Ovary (tissue), 3 donors: ENCODE measurements at regions not wholly inside any gene's neighbourhood (a gene's known extent, or its start where the extent isn't known, plus 50 kb on each side); places are given as distances from the start of the nearest gene placed in this dataset.

ENCODE experiments used
- EP300 ChIP-seq: sonication (generic); formaldehyde crosslinking; IDR thresholded peaks from one replicate; pipeline ENCODE4 v1.6.1; 2017; ENCODE audit warnings: antibody characterized with exemption
- POLR2A ChIP-seq: fragments of 450-650 bp; IDR thresholded peaks from one replicate; pipeline ENCODE4 v1.6.1; 2017; ENCODE audit warnings: antibody characterized with exemption, mild to moderate bottlenecking, moderate library complexity
- TF ChIP-seq, protein P1 (sequence below), 3 donors: fragments of 450-650 bp in 2 of 3; fragments of 200-600 bp in 1 of 3; IDR thresholded peaks; one replicate each; pipeline versions ENCODE4 v1.5.1 to v1.8.0; 2016 to 2022; ENCODE audit warnings: antibody characterized with exemption in 3 of 3, mild to moderate bottlenecking in 1 of 3
- donor health status: DM: no; HTN: no; CAD: no.

DNA sequence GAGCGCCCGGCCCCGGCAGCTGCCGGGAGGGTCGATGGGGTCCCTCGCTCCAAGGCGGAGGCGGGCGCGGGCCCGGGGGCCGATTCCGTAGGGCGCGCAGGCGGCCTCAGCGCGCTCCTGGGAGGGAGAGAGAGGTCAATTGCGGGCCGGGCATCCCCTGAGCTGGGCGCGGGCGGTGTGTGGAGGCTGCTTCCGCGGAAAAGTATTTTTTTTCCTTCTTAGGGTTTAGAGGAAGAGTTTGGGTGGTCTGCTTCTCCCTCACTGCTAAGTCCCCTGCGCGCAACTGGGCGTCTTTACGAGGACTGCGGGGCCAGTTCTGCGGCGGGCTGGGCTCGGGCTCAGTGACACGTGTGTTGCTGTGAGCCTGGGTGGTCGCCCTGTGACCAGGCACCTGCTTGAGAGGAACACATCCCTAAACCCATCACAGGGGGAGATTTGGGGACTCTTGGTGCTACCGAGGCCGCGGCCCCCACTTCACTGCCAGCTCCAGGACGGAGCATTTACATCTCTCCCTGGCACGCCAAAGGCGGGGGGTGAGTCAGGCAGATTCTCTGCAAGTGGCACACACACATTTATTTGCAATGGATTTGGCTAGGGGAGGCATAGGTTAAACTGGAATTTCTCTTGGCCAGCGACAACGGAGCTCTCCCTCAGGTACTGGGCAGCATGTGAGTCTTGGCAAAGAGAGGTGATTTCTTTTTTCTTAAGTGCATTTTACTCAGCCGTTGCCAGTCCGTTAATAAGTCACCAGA, 151.2 kb upstream of the SLC4A4 start:
- no peak for TF ChIP-seq POLR2A
- TF ChIP-seq, protein P1, sequence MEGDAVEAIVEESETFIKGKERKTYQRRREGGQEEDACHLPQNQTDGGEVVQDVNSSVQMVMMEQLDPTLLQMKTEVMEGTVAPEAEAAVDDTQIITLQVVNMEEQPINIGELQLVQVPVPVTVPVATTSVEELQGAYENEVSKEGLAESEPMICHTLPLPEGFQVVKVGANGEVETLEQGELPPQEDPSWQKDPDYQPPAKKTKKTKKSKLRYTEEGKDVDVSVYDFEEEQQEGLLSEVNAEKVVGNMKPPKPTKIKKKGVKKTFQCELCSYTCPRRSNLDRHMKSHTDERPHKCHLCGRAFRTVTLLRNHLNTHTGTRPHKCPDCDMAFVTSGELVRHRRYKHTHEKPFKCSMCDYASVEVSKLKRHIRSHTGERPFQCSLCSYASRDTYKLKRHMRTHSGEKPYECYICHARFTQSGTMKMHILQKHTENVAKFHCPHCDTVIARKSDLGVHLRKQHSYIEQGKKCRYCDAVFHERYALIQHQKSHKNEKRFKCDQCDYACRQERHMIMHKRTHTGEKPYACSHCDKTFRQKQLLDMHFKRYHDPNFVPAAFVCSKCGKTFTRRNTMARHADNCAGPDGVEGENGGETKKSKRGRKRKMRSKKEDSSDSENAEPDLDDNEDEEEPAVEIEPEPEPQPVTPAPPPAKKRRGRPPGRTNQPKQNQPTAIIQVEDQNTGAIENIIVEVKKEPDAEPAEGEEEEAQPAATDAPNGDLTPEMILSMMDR (IDR thresholded peaks at IDR 0.05): no peak
- TF ChIP-seq EP300: no peak
